ENCODE measurements at regions not wholly inside any gene's neighbourhood (a gene's known extent, or its start where the extent isn't known, plus 50 kb on each side); places are given as distances from the start of the nearest gene placed in this dataset.

- intact Hi-C loops (cut with micrococcal nuclease; ENCODE audit: unreplicated experiment) (no loop called here), in situ Hi-C loops (cut with HindIII; ENCODE audit: low pct_unique_long_range_greater_than_20kb, low sequenced_read_pairs) (no loop called here)
- H3K27me3 ChIP-seq (ENCODE audit: control insufficient read depth, insufficient read depth, low read length): no peaks in the 10 kb centered on the region; the same call in 1 of the 2 replicates
- H3K36me3 ChIP-seq (ENCODE audit: control insufficient read depth, insufficient read depth, low read length): no peaks in the 10 kb centered on the region
- no peak for TF ChIP-seq SIN3A (IDR thresholded peaks at IDR 0.05; ENCODE audit: borderline replicate concordance, insufficient read depth, low read depth, low read length)
- no peak for TF ChIP-seq REST (IDR thresholded peaks at IDR 0.05; ENCODE audit: insufficient read depth in 1 of 2, low read depth in 2 of 2, low read length in 1 of 2)
- TF ChIP-seq POLR2AphosphoS5 (IDR thresholded peaks at IDR 0.05; ENCODE audit: low read depth, low read length): no peak
- TF ChIP-seq CTCF (IDR thresholded peaks at IDR 0.05): no peak
- no peak for TF ChIP-seq TCF7L2 (IDR thresholded peaks at IDR 0.05; ENCODE audit: low read depth, low read length)
- no TSS peak for BruUV-seq (replicated peaks)
- no peaks in the 10 kb centered on the region for H3K4me1 ChIP-seq (ENCODE audit: control insufficient read depth, insufficient read depth, low read length)
- H3K4me3 ChIP-seq (ENCODE audit: low read depth in 2 of 2, low read length in 2 of 2): no peak overlapping the region
- H3K27ac ChIP-seq (ENCODE audit: low read length): no peak overlapping the region
- ChIA-PET CTCF (no interaction called here), POLR2A (no interaction called here)
- H3K9me3 ChIP-seq (ENCODE audit: control insufficient read depth, insufficient read depth, low read depth, low read length): no peaks in the 10 kb centered on the region
- ATAC-seq: no peak
- no peak for DNase-seq (ENCODE audit: low read depth, low spot score)
These were observed 81.3 kb upstream of the IRX6 start for GRCh38 chr16:55242667-55243066.

GRCh38 chr16:55248058-55248457 lies 75.9 kb upstream of the IRX6 start:
- H3K27ac ChIP-seq (ENCODE audit: low read length): no peak overlapping the region
- no peak for ATAC-seq
- no peaks in the 10 kb centered on the region for H3K36me3 ChIP-seq (ENCODE audit: control insufficient read depth, insufficient read depth, low read length)
- no peaks in the 10 kb centered on the region for H3K4me1 ChIP-seq (ENCODE audit: control insufficient read depth, insufficient read depth, low read length)
- TF ChIP-seq CTCF (IDR thresholded peaks at IDR 0.05): no peak
- TF ChIP-seq POLR2AphosphoS5 (IDR thresholded peaks at IDR 0.05; ENCODE audit: low read depth, low read length): no peak
- no peak for TF ChIP-seq TCF7L2 (IDR thresholded peaks at IDR 0.05; ENCODE audit: low read depth, low read length)
- TF ChIP-seq REST (IDR thresholded peaks at IDR 0.05; ENCODE audit: insufficient read depth in 1 of 2, low read depth in 2 of 2, low read length in 1 of 2): no peak
- no peak for TF ChIP-seq SIN3A (IDR thresholded peaks at IDR 0.05; ENCODE audit: borderline replicate concordance, insufficient read depth, low read depth, low read length)
- no peaks in the 10 kb centered on the region; the same call in 1 of the 2 replicates for H3K27me3 ChIP-seq (ENCODE audit: control insufficient read depth, insufficient read depth, low read length)
- no peak for DNase-seq (ENCODE audit: low read depth, low spot score)
- H3K9me3 ChIP-seq (ENCODE audit: control insufficient read depth, insufficient read depth, low read depth, low read length): no peaks in the 10 kb centered on the region
- BruUV-seq (replicated peaks): no TSS peak
- H3K4me3 ChIP-seq (ENCODE audit: low read depth in 2 of 2, low read length in 2 of 2): no peak overlapping the region
- intact Hi-C loops (cut with micrococcal nuclease; ENCODE audit: unreplicated experiment): no loop called here
- ChIA-PET CTCF (no interaction called here), POLR2A (no interaction called here)
- in situ Hi-C loops (cut with HindIII; ENCODE audit: low pct_unique_long_range_greater_than_20kb, low sequenced_read_pairs): no loop called here

All from Panc1 (cell line).